NCI-H1436 treated with DMSO at 0.1 percent for 48 hours (cell line): ENCODE measurements at regions not wholly inside any gene's neighbourhood (a gene's known extent, or its start where the extent isn't known, plus 50 kb on each side); places are given as distances from the start of the nearest gene placed in this dataset.

Experiments
- DNase-seq: peaks from one replicate; lab custom pipeline; 2025; lab: John Stamatoyannopoulos, UW

DNA sequence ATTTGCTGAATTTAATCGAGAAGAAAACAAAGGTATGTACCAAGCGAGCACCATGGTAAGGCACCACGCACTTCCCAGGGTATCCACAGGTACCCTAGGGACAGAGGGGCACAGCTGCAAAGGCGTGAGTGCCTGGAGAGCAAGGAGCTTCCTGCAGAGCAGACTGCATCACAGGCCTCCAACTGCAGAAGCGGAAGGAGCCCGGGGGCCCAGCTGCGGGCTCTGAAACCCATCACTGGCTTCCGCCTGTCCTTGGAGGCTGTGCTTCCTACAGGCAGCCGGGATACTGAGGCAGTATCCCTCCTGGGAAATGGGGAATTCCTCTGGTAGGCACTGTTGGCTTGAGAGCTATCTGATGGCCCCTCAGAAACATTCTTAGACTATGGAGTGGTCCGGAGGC lies 217.4 kb upstream of the GMDS start:
- no peak for DNase-seq

GRCh38 chr6:2460216-2460745 lies 214.9 kb upstream of the GMDS start:
- no peak for DNase-seq

- no peak for DNase-seq
These were observed 208.8 kb upstream of the GMDS start for GRCh38 chr6:2454180-2454579.

- no peak for DNase-seq
These were observed 205.1 kb upstream of the GMDS start for GRCh38 chr6:2450546-2450945.

- DNase-seq: no peak
These were observed 204.2 kb upstream of the GMDS start for GRCh38 chr6:2449572-2449940.

GRCh38 chr6:2448826-2449571 lies 203.6 kb upstream of the GMDS start:
- DNase-seq: no peak

DNA sequence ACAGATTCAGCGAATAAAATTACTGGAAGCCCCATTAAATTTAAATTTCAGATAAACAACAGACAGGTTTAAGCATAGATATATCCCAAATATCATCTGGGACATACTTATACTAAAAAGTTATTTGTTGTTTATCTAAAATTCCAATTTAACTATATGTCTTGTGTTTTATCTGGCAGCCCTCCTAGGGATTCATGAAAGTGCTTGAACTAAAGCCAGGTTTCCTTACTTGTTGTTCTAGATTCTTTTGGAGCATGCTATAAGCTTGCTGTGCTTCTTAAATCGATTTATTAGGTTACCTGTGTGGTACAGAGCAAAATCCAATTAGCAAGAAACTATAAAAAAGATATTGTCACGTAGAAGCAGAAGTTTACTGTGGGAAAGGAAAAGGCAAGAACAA lies 202.5 kb upstream of the GMDS start:
- DNase-seq: no peak

GRCh38 chr6:2447318-2447920 lies 202.0 kb upstream of the GMDS start:
- DNase-seq: no peak

- DNase-seq: no peak
These were observed 196.4 kb upstream of the GMDS start for GRCh38 chr6:2441601-2442475.

- no peak for DNase-seq
These were observed 195.1 kb upstream of the GMDS start for GRCh38 chr6:2440516-2440915.

DNA sequence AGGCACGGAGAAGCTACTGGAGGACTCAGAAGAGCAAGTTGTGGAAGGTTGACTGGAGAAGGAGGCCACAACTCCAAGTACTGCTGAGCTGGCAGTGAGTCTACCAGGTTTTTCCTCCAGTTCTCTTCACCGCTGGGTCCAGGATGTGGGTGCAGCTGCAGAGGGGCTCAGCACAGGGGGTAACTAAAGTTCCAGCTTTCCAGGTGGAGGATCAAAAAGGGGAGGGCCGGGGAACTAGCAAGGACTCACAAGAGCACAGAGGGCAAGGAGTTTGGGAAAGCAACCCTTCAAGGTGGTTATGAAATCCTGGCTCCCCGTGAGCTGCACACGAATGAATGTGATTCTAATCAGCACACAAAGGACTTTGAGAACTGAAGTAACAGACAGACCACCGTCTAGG lies 194.2 kb upstream of the GMDS start:
- DNase-seq: no peak

GRCh38 chr6:2439082-2439481 lies 193.7 kb upstream of the GMDS start:
- no peak for DNase-seq

- no peak for DNase-seq
These were observed 191.2 kb upstream of the GMDS start for GRCh38 chr6:2436410-2437154.

DNA sequence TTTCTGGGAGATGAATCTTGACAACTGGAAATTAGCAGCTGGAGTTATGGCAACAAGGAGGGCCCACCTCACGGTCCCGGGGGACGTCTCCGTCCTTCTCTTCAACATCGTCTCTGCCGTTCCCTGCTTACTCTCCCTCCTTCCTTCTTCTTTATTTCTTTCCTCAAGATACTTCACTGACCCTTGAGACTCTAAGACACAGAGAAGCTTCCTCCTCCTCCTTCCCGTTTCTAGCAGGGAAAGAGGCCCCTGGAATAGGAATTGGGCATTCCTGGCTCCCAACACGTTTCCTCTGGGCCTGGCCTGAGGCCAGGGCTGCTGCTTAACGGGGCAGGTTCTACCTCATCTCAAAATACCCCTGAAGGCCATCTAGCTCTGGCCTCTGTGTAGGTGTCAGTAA lies 189.9 kb upstream of the GMDS start:
- DNase-seq: no peak

- no peak for DNase-seq
These were observed 189.5 kb upstream of the GMDS start for GRCh38 chr6:2434912-2435311.

GRCh38 chr6:2434116-2434515 lies 188.7 kb upstream of the GMDS start:
- no peak for DNase-seq

- DNase-seq: no peak
These were observed 188.3 kb upstream of the GMDS start for GRCh38 chr6:2433711-2434110.

DNA sequence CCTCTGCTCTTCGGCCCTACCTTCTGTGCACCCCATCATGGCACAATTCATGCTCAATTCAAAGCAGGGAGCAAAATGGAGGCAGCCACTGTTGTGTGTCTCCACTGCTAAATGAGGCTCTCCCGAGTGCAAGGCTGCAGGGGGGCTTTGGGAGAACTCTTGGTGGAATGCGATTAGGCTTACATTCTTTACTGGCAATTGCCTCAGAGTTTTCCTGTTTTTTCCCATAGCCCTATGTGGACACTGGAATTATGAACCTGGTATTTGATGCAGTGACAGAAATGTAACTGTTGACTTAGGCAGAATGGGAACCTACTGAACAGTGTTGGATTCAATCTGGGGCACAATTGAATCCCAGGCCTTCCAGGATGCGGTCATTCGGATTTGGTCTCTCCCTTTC lies 187.9 kb upstream of the GMDS start:
- DNase-seq: no peak

- DNase-seq: no peak
These were observed 186.9 kb upstream of the GMDS start for GRCh38 chr6:2432292-2432691.

DNA sequence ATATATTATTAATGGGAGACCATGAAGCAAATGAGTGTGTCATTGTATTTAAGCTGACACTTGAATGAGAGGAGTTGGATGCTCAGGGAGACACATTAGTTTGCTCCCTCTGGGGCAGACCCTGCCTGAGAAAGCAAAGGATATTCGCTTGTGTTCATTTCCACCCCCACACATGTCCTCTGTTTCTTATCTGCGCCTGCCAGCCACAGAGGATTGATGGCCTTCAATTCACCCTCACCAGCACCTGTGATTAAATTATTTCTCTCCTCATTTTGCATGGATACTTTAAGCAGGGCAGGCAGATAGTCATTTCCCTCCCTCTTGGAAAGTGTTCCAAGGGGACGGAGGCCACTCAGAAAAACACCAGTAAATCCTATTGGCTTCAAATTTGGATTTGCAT lies 185.2 kb upstream of the GMDS start:
- DNase-seq: no peak

- DNase-seq: no peak
These were observed 184.1 kb upstream of the GMDS start for GRCh38 chr6:2429460-2429859.

GRCh38 chr6:2429032-2429431 lies 183.6 kb upstream of the GMDS start:
- no peak for DNase-seq
